ENCODE measurements at regions not wholly inside any gene's neighbourhood (a gene's known extent, or its start where the extent isn't known, plus 50 kb on each side); places are given as distances from the start of the nearest gene placed in this dataset.

DNA sequence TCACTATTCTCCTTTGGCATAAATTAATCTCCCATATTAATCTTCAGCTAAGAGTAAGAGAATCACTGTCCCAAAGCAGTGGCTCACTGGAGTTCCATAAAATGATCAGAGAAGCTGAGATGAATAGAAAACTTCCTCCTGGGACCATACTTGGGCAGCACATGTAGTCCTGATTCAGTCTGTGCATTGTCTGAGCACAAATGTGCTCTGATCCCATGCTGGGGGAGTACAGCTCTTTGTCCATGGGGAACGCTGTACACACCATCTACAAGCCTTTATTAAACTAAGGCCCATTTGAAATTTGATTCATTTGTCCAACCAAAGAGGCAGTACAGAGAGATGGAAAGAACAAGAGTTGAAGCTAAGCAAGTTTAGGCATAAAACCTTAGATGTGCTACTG, 147.4 kb upstream of the PGR start:
- Histone ChIP-seq H3K79me2 (ENCODE audit: control insufficient read depth, insufficient read depth, low read length) (no peaks in the 10 kb centered on the region), H2AFZ (ENCODE audit: control insufficient read depth, low read length) (no peak overlapping the region), H3K9me3 (ENCODE audit: control insufficient read depth, low read depth, low read length) (no peaks in the 10 kb centered on the region), H3K27me3 (ENCODE audit: control insufficient read depth, extremely low read depth, insufficient read depth, low read length) (no peaks in the 10 kb centered on the region), H4K20me1 (ENCODE audit: control insufficient read depth, extremely low read depth, insufficient read depth, low read length) (no peaks in the 10 kb centered on the region), H3K27ac (ENCODE audit: control insufficient read depth, insufficient read depth, low read length) (no peak overlapping the region), H3K9ac (ENCODE audit: control insufficient read depth, extremely low read depth, insufficient read depth, low read length) (no peak overlapping the region), H3K4me3 (ENCODE audit: control insufficient read depth in 2 of 3, extremely low read depth in 1 of 3, insufficient read depth in 2 of 3, low read depth in 1 of 3, low read length in 3 of 3) (no peak overlapping the region), H3K4me1 (ENCODE audit: control insufficient read depth, extremely low read depth, insufficient read depth, low read length) (no peaks in the 10 kb centered on the region), H3K4me2 (ENCODE audit: control insufficient read depth, extremely low read depth, insufficient read depth, low read depth, low read length) (no peak overlapping the region), H3K36me3 (ENCODE audit: control insufficient read depth in 2 of 2, extremely low read depth in 1 of 2, insufficient read depth in 2 of 2, low read length in 2 of 2) (no peaks in the 10 kb centered on the region), H3K9me1 (ENCODE audit: control insufficient read depth, extremely low read depth, insufficient read depth, low read length) (no peaks in the 10 kb centered on the region)
- TF ChIP-seq CTCF (optimal IDR thresholded peaks at IDR 0.05 in 1 of 3, IDR thresholded peaks at IDR 0.05 in 1 of 3, conservative IDR thresholded peaks at IDR 0.05 in 1 of 3; ENCODE audit: extremely low read depth in 1 of 3, insufficient read depth in 2 of 3, low read length in 3 of 3) (no peak), EZH2 (IDR thresholded peaks at IDR 0.05; ENCODE audit: low read length) (no peak)
- dilution Hi-C loops (cut with MboI; ENCODE audit: extremely low pct_ligation_motif_present, low sequenced_read_pairs), result no loop called here
- DNase-seq (ENCODE audit: low read depth, low spot score), result no peak
- FAIRE-seq, result no peak

DNA sequence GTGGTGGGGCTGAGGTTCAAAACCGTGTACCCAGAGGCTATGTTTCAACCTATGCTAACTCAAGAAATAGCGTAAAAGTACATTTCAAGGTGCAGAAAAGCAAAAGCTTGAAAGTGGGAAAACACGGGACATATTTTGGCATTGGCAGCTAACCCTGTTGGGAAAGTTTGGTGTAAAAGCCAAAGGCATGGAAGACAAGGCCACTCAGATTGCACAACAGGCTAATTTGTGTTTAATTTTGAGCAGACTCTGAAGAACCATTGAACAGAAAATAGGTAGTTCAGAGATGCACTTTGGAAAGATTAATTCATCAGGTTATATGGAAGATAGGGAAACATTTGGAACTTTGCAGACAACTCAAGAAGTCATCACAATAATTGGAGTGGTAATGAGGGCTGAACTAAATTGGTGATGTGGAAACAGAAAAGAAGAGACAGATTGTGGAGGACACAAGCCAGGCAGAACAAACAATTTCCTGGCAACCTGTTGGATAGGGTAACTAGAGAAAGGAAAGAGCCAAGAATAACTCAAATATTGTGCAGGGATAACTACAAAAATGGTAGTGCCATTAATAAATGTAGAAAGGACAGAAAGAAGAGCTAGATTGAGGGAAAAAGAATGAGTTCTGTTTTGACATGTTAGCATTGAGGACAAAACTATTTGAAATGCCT, 140.5 kb upstream of the PGR start:
- no peak overlapping the region for H3K9ac ChIP-seq (ENCODE audit: control insufficient read depth, extremely low read depth, insufficient read depth, low read length)
- no peaks in the 10 kb centered on the region for H3K4me1 ChIP-seq (ENCODE audit: control insufficient read depth, extremely low read depth, insufficient read depth, low read length)
- H3K9me3 ChIP-seq (ENCODE audit: control insufficient read depth, low read depth, low read length), result no peaks in the 10 kb centered on the region
- dilution Hi-C loops (cut with MboI; ENCODE audit: extremely low pct_ligation_motif_present, low sequenced_read_pairs), result no loop called here
- H3K79me2 ChIP-seq (ENCODE audit: control insufficient read depth, insufficient read depth, low read length), result no peaks in the 10 kb centered on the region
- H3K27me3 ChIP-seq (ENCODE audit: control insufficient read depth, extremely low read depth, insufficient read depth, low read length), result no peaks in the 10 kb centered on the region
- H3K27ac ChIP-seq (ENCODE audit: control insufficient read depth, insufficient read depth, low read length), result no peak overlapping the region
- no peak overlapping the region for H3K4me3 ChIP-seq (ENCODE audit: control insufficient read depth in 2 of 3, extremely low read depth in 1 of 3, insufficient read depth in 2 of 3, low read depth in 1 of 3, low read length in 3 of 3)
- H3K9me1 ChIP-seq (ENCODE audit: control insufficient read depth, extremely low read depth, insufficient read depth, low read length), result no peaks in the 10 kb centered on the region
- no peak overlapping the region for H2AFZ ChIP-seq (ENCODE audit: control insufficient read depth, low read length)
- TF ChIP-seq CTCF (optimal IDR thresholded peaks at IDR 0.05 in 1 of 3, IDR thresholded peaks at IDR 0.05 in 1 of 3, conservative IDR thresholded peaks at IDR 0.05 in 1 of 3; ENCODE audit: extremely low read depth in 1 of 3, insufficient read depth in 2 of 3, low read length in 3 of 3), result no peak
- TF ChIP-seq EZH2 (IDR thresholded peaks at IDR 0.05; ENCODE audit: low read length), result no peak
- no peaks in the 10 kb centered on the region for H4K20me1 ChIP-seq (ENCODE audit: control insufficient read depth, extremely low read depth, insufficient read depth, low read length)
- no peak for DNase-seq (ENCODE audit: low read depth, low spot score)
- H3K36me3 ChIP-seq (ENCODE audit: control insufficient read depth in 2 of 2, extremely low read depth in 1 of 2, insufficient read depth in 2 of 2, low read length in 2 of 2), result no peaks in the 10 kb centered on the region
- H3K4me2 ChIP-seq (ENCODE audit: control insufficient read depth, extremely low read depth, insufficient read depth, low read depth, low read length), result no peak overlapping the region
- no peak for FAIRE-seq
